Small intestine (tissue), 7 donors: ENCODE measurements at regions not wholly inside any gene's neighbourhood (a gene's known extent, or its start where the extent isn't known, plus 50 kb on each side); places are given as distances from the start of the nearest gene placed in this dataset.

ENCODE experiments used
- DNase-seq, 2 donors: peaks; one replicate each; pipeline versions ENCODE4 v3.0.0 to v3.0.0-alpha.2; 2013
- FAIRE-seq: peaks from 2 replicates; lab custom pipeline; 2012; peaks lifted over from hg19 to GRCh38; lab: Jason Lieb, UNC
- H3K27ac ChIP-seq, 3 donors: one replicate each; pipeline ENCODE4 v1.5.1; 2013; ENCODE audit warnings: low read length in 2 of 3, mild to moderate bottlenecking in 2 of 3, control low read depth in 1 of 3, inconsistent platforms in 1 of 3, low read depth in 1 of 3, moderate library complexity in 1 of 3
- H3K27me3 ChIP-seq, 3 donors: one replicate each; pipeline ENCODE4 v1.6.1; 2013; ENCODE audit warnings: low read length in 3 of 3, inconsistent platforms in 1 of 3; ENCODE audit not compliant: control insufficient read depth in 3 of 3, insufficient read depth in 3 of 3
- H3K36me3 ChIP-seq, 3 donors: one replicate each; pipeline ENCODE4 v1.6.1; 2013; ENCODE audit warnings: low read length in 3 of 3, inconsistent platforms in 1 of 3, low read depth in 1 of 3, mild to moderate bottlenecking in 1 of 3, moderate library complexity in 1 of 3; ENCODE audit not compliant: control insufficient read depth in 3 of 3, insufficient read depth in 2 of 3
- H3K4me1 ChIP-seq, 3 donors: one replicate each; pipeline ENCODE4 v1.6.1; 2013; ENCODE audit warnings: low read length in 2 of 3, inconsistent platforms in 1 of 3, low read depth in 1 of 3, mild to moderate bottlenecking in 1 of 3, moderate library complexity in 1 of 3; ENCODE audit not compliant: control insufficient read depth in 3 of 3, insufficient read depth in 2 of 3
- H3K4me3 ChIP-seq, 3 donors: one replicate each; pipeline ENCODE4 v1.5.1; 2013; ENCODE audit warnings: low read length in 3 of 3, control low read depth in 1 of 3, inconsistent platforms in 1 of 3, low read depth in 1 of 3, mild to moderate bottlenecking in 1 of 3, moderate library complexity in 1 of 3
- H3K9me3 ChIP-seq, 2 donors: one replicate each; pipeline ENCODE4 v1.6.1; 2013; ENCODE audit warnings: low read depth in 1 of 2, low read length in 1 of 2; ENCODE audit not compliant: control insufficient read depth in 2 of 2, insufficient read depth in 1 of 2
- WGBS, 3 donors: extraction: QIAGEN DNeasy Blood & Tissue Kit; methylation state at CpG; one replicate each; pipeline ENCODE4 v1.1.7; 2013; 5-methylcytosine and 5-hydroxymethylcytosine counted together
- donor health status: healthy with polysubstance abuse.
- donor health status: control.
- donor health status: control.
- donor health status: Bipolar disorder and iron deficiency.
- donor health status: healthy.

DNA sequence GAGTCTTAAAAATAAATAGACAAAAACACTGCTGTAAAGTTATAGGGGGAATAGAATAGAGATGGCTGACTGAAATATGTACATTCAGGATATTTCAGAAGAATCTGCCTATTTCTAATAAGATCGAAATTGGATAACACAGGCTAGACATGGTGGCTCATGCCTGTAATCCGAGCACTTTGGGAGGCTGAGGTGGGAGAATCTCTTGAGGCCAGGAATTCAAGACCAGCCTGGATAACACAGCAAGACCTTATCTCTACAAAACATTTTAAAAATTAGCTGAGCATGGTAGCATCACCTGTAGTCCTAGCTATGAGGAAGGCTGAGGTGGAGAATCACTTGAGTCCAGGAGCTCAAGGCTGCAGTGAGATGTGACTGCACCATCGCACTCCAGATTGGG lies 146.6 kb upstream of the CCDC150 start:
- DNase-seq (no peak), FAIRE-seq (no peak)
- WGBS, 3 donors: 87 to 94% (median 89%) methylated on average over 3 of the region's 3 CpGs
- no peaks in the 10 kb centered on the region for H3K4me1 ChIP-seq
- H3K27ac ChIP-seq: no peak overlapping the region
- no peaks in the 10 kb centered on the region for H3K9me3 ChIP-seq
- H3K4me3 ChIP-seq: no peak overlapping the region
- no peaks in the 10 kb centered on the region for H3K27me3 ChIP-seq
- H3K36me3 ChIP-seq: no peaks in the 10 kb centered on the region

DNA sequence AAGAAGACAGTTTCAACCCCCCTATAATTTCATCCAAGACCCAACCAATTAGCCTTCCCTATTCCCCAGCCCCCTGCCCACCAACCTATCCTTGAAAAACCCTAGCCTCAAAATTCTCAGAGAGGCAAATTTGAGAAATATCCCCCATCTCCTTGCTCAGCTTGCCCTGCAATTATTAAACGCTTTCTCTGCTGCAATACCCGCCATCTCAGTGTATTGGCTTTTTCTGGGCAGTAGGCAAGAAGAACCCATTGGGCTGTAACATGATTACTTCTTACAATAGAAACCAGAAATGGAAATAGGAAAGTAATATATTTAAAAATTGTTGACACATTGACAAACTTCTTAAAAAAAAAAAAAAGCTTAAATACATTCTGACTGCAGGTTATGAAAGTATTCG lies 140.6 kb upstream of the CCDC150 start:
- Histone ChIP-seq H3K27ac (no peak overlapping the region), H3K4me3 (no peak overlapping the region), H3K4me1 (no peaks in the 10 kb centered on the region), H3K36me3 (no peaks in the 10 kb centered on the region), H3K9me3 (peaks cover 0 to 6% of the 10 kb centered on the region in 2 donors), H3K27me3 (no peaks in the 10 kb centered on the region)
- 77 to 82% (median 80%) methylated on average over 3 of the region's 3 CpGs for WGBS, 3 donors
- DNase-seq (no peak), FAIRE-seq (no peak)

GRCh38 chr2:196499686-196500085 lies 139.8 kb upstream of the CCDC150 start:
- FAIRE-seq: no peak
- H3K27me3 ChIP-seq: no peaks in the 10 kb centered on the region
- H3K4me3 ChIP-seq: no peak overlapping the region
- peaks cover 0 to 6% of the 10 kb centered on the region in 2 donors for H3K9me3 ChIP-seq
- no peaks in the 10 kb centered on the region for H3K36me3 ChIP-seq
- no peak overlapping the region for H3K27ac ChIP-seq
- 90 to 94% (median 90%) methylated on average over 2 of the region's 2 CpGs for WGBS, 3 donors
- H3K4me1 ChIP-seq: no peaks in the 10 kb centered on the region
- no peak for DNase-seq

DNA sequence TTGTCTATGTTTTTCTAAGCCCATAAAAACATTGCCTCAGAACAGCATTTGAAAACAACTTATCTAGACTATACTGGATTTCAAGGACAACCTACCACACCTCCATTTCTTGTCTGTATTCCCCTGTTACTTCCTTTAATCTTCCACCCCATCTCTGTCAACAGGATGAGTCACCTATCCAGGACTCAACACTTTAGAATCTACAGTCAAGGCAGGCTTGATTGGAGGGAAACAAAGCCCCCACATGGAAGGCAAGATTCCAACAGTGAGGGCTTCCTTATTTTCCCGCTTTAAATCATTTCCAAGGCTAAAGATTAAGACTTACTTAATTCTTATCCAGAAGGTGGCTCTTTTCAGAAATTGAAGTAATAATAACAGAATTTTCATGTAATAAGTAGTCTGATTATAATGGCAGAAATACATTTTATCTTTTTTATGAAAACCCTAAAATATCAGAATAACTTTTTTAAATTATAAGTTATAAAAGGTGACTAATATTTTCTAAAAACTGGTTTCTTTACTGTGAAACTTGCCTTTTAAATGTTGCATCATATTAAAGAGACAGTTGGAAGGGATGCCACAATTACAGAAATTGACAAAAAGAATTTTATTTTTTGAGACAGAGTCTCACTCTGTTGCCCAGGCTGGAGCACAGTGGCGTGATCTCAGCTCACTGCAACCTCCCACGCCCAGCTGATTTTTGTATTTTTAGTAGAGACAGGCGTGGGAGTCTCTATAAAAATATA lies 138.7 kb upstream of the CCDC150 start:
- Histone ChIP-seq H3K4me3 (no peak overlapping the region), H3K27ac (no peak overlapping the region), H3K4me1 (no peaks in the 10 kb centered on the region), H3K9me3 (peaks cover 0 to 6% of the 10 kb centered on the region in 2 donors), H3K36me3 (no peaks in the 10 kb centered on the region), H3K27me3 (no peaks in the 10 kb centered on the region)
- DNase-seq (no peak), FAIRE-seq (no peak)
- WGBS, 3 donors: 80 to 83% (median 82%) methylated on average over 4 of the region's 4 CpGs

- no peaks in the 10 kb centered on the region for H3K27me3 ChIP-seq
- H3K9me3 ChIP-seq: peaks cover 0 to 6% of the 10 kb centered on the region in 2 donors
- H3K36me3 ChIP-seq: no peaks in the 10 kb centered on the region
- FAIRE-seq (no peak), DNase-seq (no peak)
- 60 to 65% (median 63%) methylated on average over 2 of the region's 2 CpGs for WGBS, 3 donors
- no peaks in the 10 kb centered on the region for H3K4me1 ChIP-seq
- H3K4me3 ChIP-seq: no peak overlapping the region
- H3K27ac ChIP-seq: no peak overlapping the region
Observed at GRCh38 chr2:196501836-196502235, 137.7 kb upstream of the CCDC150 start.

DNA sequence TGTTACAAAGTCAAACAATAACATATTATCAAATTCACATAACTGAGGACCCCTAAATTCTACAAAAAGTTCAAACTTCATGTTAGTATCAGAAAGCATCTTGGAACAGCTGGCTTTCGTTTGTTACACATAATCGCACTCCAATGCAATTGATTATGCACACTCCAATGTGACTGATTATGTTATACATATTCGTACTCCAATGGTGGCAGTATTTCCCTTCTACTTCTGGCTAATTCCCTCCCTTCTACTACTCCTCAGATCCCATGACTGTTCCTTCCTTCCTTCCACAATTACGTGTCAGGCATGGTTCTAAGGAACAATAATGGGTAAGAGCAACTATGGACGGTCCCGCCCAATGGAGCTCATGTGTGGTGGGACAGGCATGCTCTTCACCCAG lies 137.1 kb upstream of the CCDC150 start:
- WGBS, 3 donors: 82 to 88% (median 84%) methylated on average over 6 of the region's 6 CpGs
- Histone ChIP-seq H3K27ac (no peak overlapping the region), H3K4me3 (no peak overlapping the region), H3K27me3 (no peaks in the 10 kb centered on the region), H3K9me3 (peaks cover 0 to 6% of the 10 kb centered on the region in 2 donors), H3K36me3 (no peaks in the 10 kb centered on the region), H3K4me1 (no peaks in the 10 kb centered on the region)
- DNase-seq (no peak), FAIRE-seq (no peak)

DNA sequence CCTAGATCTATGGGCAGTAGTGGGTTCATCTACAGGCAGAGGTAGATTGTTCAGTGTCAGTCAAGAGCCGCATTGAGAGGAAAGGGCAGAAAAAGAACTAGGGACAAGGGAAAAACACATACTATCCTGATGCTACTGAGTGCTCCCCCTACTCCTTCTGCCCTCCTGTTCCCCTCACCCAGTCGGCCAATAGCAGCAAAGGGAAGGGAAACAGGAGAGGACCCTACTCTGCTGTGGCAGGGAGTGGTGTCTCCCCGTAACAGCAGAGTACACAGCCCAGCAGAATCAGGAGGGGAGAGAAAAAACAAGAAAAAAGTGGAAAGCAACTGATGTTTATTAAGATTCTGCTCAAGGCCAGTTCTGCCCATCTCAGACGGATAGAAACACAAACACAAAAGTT lies 136.1 kb upstream of the CCDC150 start:
- DNase-seq (no peak), FAIRE-seq (no peak)
- H3K4me1 ChIP-seq: no peaks in the 10 kb centered on the region
- H3K27me3 ChIP-seq: no peaks in the 10 kb centered on the region
- H3K36me3 ChIP-seq: no peaks in the 10 kb centered on the region
- no peak overlapping the region for H3K4me3 ChIP-seq
- peaks cover 0 to 6% of the 10 kb centered on the region in 2 donors for H3K9me3 ChIP-seq
- WGBS, 3 donors: 73 to 83% (median 76%) methylated on average over 4 of the region's 4 CpGs
- no peak overlapping the region for H3K27ac ChIP-seq

GRCh38 chr2:196504788-196505187 lies 134.7 kb upstream of the CCDC150 start:
- Histone ChIP-seq H3K36me3 (no peaks in the 10 kb centered on the region), H3K4me3 (no peak overlapping the region), H3K9me3 (no peaks in the 10 kb centered on the region), H3K4me1 (no peaks in the 10 kb centered on the region), H3K27ac (no peak overlapping the region), H3K27me3 (no peaks in the 10 kb centered on the region)
- DNase-seq (no peak), FAIRE-seq (no peak)

DNA sequence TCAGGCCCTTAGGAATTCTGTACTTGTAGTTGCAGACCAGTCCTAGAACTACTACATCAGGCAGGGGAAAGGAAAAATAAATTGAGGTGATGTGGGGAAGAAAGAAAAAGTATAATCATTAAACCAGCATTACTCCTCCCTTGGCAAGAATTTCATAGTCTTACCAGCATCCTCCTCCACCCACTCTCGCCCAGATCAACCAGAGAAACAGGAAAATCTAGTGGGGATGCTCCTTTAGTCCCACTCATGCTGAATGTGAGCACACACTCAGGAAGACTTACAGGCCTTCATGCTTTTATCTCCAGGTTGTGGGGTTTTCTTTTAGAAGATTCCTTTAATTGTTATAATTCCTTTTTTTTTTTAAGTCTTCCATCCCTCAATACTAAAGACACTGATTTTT lies 129.3 kb upstream of the CCDC150 start:
- 18 to 70% (median 21%) methylated on average over 1 of the region's 1 CpG for WGBS, 3 donors
- FAIRE-seq: no peak
- H3K4me1 ChIP-seq: no peaks in the 10 kb centered on the region
- H3K27me3 ChIP-seq: no peaks in the 10 kb centered on the region
- H3K27ac ChIP-seq: no peak overlapping the region
- no peaks in the 10 kb centered on the region for H3K36me3 ChIP-seq
- no peaks in the 10 kb centered on the region for H3K9me3 ChIP-seq
- no peak for DNase-seq
- H3K4me3 ChIP-seq: no peak overlapping the region
